NB4 (cell line): ENCODE measurements at regions not wholly inside any gene's neighbourhood (a gene's known extent, or its start where the extent isn't known, plus 50 kb on each side); places are given as distances from the start of the nearest gene placed in this dataset.

ENCODE experiments used
- DNase-seq: peaks from one replicate; pipeline ENCODE4 v3.0.0; 2010; ENCODE audit warnings: low read depth
- H3K4me3 ChIP-seq: one replicate; pipeline ENCODE4 v1.5.1; 2011; ENCODE audit warnings: mild to moderate bottlenecking, low read depth, low read length, moderate library complexity
- CTCF ChIP-seq: IDR thresholded peaks from one replicate; pipeline ENCODE4 v1.5.1; 2012; ENCODE audit warnings: low read depth, low read length
- MAX ChIP-seq: IDR thresholded peaks from 2 replicates; pipeline ENCODE4 v1.6.1; 2011; ENCODE audit warnings: low read depth, low read length
- MYC ChIP-seq: IDR thresholded peaks from 2 replicates; pipeline ENCODE4 v1.6.1; 2011; ENCODE audit warnings: low read depth, low read length
- POLR2A ChIP-seq: IDR thresholded peaks from 2 replicates; pipeline ENCODE4 v1.6.1; 2011; ENCODE audit warnings: mild to moderate bottlenecking; ENCODE audit not compliant: insufficient read length; ENCODE audit errors: extremely low read depth

- DNase-seq = no peak
- TF ChIP-seq MAX (no peak), POLR2A (no peak), MYC (no peak), CTCF (no peak)
- no peak overlapping the region for H3K4me3 ChIP-seq
Measured at GRCh38 chr12:45580356-45580969, 149.0 kb upstream of the ARID2 start.

GRCh38 chr12:45581112-45581511 is 148.4 kb upstream of the ARID2 start:
- TF ChIP-seq POLR2A (no peak), MYC (no peak), CTCF (no peak), MAX (no peak)
- DNase-seq = no peak

GRCh38 chr12:45582536-45582935 is 147.0 kb upstream of the ARID2 start:
- TF ChIP-seq CTCF = no peak
- TF ChIP-seq MYC = no peak
- no peak for TF ChIP-seq POLR2A
- TF ChIP-seq MAX = no peak
- H3K4me3 ChIP-seq = no peak overlapping the region
- no peak for DNase-seq

More at GRCh38 chr12:45581112-45581511, 148.4 kb upstream of the ARID2 start:
- H3K4me3 ChIP-seq = no peak overlapping the region

GRCh38 chr12:45582986-45583659 is 146.4 kb upstream of the ARID2 start:
- TF ChIP-seq MAX (no peak), POLR2A (no peak), CTCF (no peak), MYC (no peak)
- no peak for DNase-seq

GRCh38 chr12:45584336-45584735 is 145.2 kb upstream of the ARID2 start:
- TF ChIP-seq CTCF = no peak
- TF ChIP-seq MAX = no peak
- no peak for TF ChIP-seq MYC
- no peak for TF ChIP-seq POLR2A
- H3K4me3 ChIP-seq = no peak overlapping the region
- no peak for DNase-seq

More at GRCh38 chr12:45582986-45583659, 146.4 kb upstream of the ARID2 start:
- H3K4me3 ChIP-seq = no peak overlapping the region
